ENCODE measurements at regions not wholly inside any gene's neighbourhood (a gene's known extent, or its start where the extent isn't known, plus 50 kb on each side); places are given as distances from the start of the nearest gene placed in this dataset.

- no peak for TF ChIP-seq POLR2AphosphoS5 (IDR thresholded peaks at IDR 0.05; ENCODE audit: low read depth)
- TF ChIP-seq, protein P1, sequence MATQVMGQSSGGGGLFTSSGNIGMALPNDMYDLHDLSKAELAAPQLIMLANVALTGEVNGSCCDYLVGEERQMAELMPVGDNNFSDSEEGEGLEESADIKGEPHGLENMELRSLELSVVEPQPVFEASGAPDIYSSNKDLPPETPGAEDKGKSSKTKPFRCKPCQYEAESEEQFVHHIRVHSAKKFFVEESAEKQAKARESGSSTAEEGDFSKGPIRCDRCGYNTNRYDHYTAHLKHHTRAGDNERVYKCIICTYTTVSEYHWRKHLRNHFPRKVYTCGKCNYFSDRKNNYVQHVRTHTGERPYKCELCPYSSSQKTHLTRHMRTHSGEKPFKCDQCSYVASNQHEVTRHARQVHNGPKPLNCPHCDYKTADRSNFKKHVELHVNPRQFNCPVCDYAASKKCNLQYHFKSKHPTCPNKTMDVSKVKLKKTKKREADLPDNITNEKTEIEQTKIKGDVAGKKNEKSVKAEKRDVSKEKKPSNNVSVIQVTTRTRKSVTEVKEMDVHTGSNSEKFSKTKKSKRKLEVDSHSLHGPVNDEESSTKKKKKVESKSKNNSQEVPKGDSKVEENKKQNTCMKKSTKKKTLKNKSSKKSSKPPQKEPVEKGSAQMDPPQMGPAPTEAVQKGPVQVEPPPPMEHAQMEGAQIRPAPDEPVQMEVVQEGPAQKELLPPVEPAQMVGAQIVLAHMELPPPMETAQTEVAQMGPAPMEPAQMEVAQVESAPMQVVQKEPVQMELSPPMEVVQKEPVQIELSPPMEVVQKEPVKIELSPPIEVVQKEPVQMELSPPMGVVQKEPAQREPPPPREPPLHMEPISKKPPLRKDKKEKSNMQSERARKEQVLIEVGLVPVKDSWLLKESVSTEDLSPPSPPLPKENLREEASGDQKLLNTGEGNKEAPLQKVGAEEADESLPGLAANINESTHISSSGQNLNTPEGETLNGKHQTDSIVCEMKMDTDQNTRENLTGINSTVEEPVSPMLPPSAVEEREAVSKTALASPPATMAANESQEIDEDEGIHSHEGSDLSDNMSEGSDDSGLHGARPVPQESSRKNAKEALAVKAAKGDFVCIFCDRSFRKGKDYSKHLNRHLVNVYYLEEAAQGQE (IDR thresholded peaks at IDR 0.05; ENCODE audit: insufficient replicate concordance, low read depth) = no peak
- TF ChIP-seq GABPA (IDR thresholded peaks at IDR 0.05; ENCODE audit: low read depth) = no peak
- no peak for TF ChIP-seq SPI1 (IDR thresholded peaks at IDR 0.05; ENCODE audit: borderline replicate concordance, low read depth)
- TF ChIP-seq CTCF (IDR thresholded peaks at IDR 0.05; ENCODE audit: insufficient read depth, low read length) = no peak
- no peaks in the 10 kb centered on the region for H3K27me3 ChIP-seq (ENCODE audit: insufficient read depth, poor library complexity, severe bottlenecking)
- no peak for DNase-seq (ENCODE audit: low read depth in 1 of 2, low spot score in 1 of 2)
- H3K4me3 ChIP-seq (replicated peaks; ENCODE audit: insufficient read depth, low read length) = no peak overlapping the region
- no peak overlapping the region for H3K27ac ChIP-seq (replicated peaks)
Measured at GRCh38 chr5:4419281-4419680, 720.8 kb upstream of the ADAMTS16 start.

DNA sequence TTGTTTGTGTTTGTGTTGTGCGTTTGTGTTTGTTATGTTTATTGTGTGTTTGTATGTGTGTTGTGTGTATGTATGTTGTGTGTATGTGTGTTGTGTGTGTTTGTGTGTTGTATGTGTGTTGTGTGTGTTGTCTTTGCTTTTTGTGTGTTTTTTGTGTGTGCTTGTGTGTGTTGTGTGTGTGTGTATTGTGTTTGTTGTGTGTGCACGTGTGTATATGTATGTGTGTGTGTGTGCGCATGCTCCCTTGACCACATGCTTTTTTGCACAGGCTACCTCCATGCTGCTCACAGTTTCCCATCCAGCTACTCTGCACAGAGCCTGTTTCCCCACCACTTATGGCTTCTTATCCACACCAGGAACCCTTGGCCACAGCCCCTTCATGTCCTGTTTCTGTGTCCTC, 720.0 kb upstream of the ADAMTS16 start:
- Histone ChIP-seq H3K4me3 (replicated peaks; ENCODE audit: insufficient read depth, low read length) (no peak overlapping the region), H3K27ac (replicated peaks) (no peak overlapping the region), H3K27me3 (ENCODE audit: insufficient read depth, poor library complexity, severe bottlenecking) (no peaks in the 10 kb centered on the region)
- no peak for TF ChIP-seq POLR2AphosphoS5 (IDR thresholded peaks at IDR 0.05; ENCODE audit: low read depth)
- no peak for TF ChIP-seq CTCF (IDR thresholded peaks at IDR 0.05; ENCODE audit: insufficient read depth, low read length)
- TF ChIP-seq, protein P1 (IDR thresholded peaks at IDR 0.05; ENCODE audit: insufficient replicate concordance, low read depth) = no peak
- TF ChIP-seq GABPA (IDR thresholded peaks at IDR 0.05; ENCODE audit: low read depth) = no peak
- TF ChIP-seq SPI1 (IDR thresholded peaks at IDR 0.05; ENCODE audit: borderline replicate concordance, low read depth) = no peak
- DNase-seq (ENCODE audit: low read depth in 1 of 2, low spot score in 1 of 2) = no peak

DNA sequence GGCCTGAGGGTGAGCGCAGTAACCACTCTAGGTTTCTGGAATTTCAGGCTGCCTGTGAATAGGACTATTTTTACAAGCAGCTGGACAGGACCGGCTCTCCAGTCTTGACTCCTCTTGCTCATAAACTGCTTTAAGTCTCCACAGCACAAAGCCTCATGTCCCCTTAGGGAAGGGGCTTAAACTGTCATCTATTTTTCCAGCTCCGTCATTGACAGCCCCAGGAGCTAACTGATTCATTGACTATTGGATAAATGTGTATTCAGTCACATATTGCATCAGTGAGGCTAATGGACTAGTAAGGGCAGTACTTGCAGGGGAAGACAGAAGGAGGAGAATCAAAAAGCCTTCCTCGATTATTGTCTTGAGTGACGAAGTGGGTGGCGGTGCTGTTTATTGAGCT, 719.4 kb upstream of the ADAMTS16 start:
- Histone ChIP-seq H3K27ac (replicated peaks) (no peak overlapping the region), H3K4me3 (replicated peaks; ENCODE audit: insufficient read depth, low read length) (no peak overlapping the region), H3K27me3 (ENCODE audit: insufficient read depth, poor library complexity, severe bottlenecking) (no peaks in the 10 kb centered on the region)
- no peak for DNase-seq (ENCODE audit: low read depth in 1 of 2, low spot score in 1 of 2)
- no peak for TF ChIP-seq GABPA (IDR thresholded peaks at IDR 0.05; ENCODE audit: low read depth)

- DNase-seq (ENCODE audit: low read depth in 1 of 2, low spot score in 1 of 2) = no peak
- Histone ChIP-seq H3K4me3 (replicated peaks; ENCODE audit: insufficient read depth, low read length) (no peak overlapping the region), H3K27me3 (ENCODE audit: insufficient read depth, poor library complexity, severe bottlenecking) (no peaks in the 10 kb centered on the region)
Measured at GRCh38 chr5:4422247-4422646, 717.9 kb upstream of the ADAMTS16 start.

More at GRCh38 chr5:4422247-4422646, 717.9 kb upstream of the ADAMTS16 start:
- no peak overlapping the region for H3K27ac ChIP-seq (replicated peaks)
- no peak for TF ChIP-seq POLR2AphosphoS5 (IDR thresholded peaks at IDR 0.05; ENCODE audit: low read depth)
- TF ChIP-seq, protein P1 (IDR thresholded peaks at IDR 0.05; ENCODE audit: insufficient replicate concordance, low read depth) = no peak
- no peak for TF ChIP-seq SPI1 (IDR thresholded peaks at IDR 0.05; ENCODE audit: borderline replicate concordance, low read depth)
- no peak for TF ChIP-seq CTCF (IDR thresholded peaks at IDR 0.05; ENCODE audit: insufficient read depth, low read length)
- TF ChIP-seq GABPA (IDR thresholded peaks at IDR 0.05; ENCODE audit: low read depth) = no peak
